ENCODE measurements at regions not wholly inside any gene's neighbourhood (a gene's known extent, or its start where the extent isn't known, plus 50 kb on each side); places are given as distances from the start of the nearest gene placed in this dataset.

GRCh38 chr5:96015709-96016108 lies 54.1 kb upstream of the ELL2 start:
- no peak for DNase-seq

GRCh38 chr5:96014395-96014794 lies 52.7 kb upstream of the ELL2 start:
- no peak for DNase-seq

GRCh38 chr5:96013254-96013653 lies 51.6 kb upstream of the ELL2 start:
- no peak for DNase-seq

- DNase-seq: no peak
Measured at GRCh38 chr5:96012399-96012798, 50.7 kb upstream of the ELL2 start.

All from NCI-H1417 treated with DMSO at 0.1 percent for 48 hours (cell line).